GM21390 (cell line): ENCODE measurements at regions not wholly inside any gene's neighbourhood (a gene's known extent, or its start where the extent isn't known, plus 50 kb on each side); places are given as distances from the start of the nearest gene placed in this dataset.
"Not testable (repeated sequence)": the region's sequence is repeated elsewhere in the genome, so short reads cannot be mapped to it uniquely, and the experiment has no call there.

Experiments
- ATAC-seq: cut with Tn5 transposase; IDR thresholded peaks from one replicate; pipeline ENCODE4 v1.9.1; 2021; ENCODE audit not compliant: unreplicated experiment

DNA sequence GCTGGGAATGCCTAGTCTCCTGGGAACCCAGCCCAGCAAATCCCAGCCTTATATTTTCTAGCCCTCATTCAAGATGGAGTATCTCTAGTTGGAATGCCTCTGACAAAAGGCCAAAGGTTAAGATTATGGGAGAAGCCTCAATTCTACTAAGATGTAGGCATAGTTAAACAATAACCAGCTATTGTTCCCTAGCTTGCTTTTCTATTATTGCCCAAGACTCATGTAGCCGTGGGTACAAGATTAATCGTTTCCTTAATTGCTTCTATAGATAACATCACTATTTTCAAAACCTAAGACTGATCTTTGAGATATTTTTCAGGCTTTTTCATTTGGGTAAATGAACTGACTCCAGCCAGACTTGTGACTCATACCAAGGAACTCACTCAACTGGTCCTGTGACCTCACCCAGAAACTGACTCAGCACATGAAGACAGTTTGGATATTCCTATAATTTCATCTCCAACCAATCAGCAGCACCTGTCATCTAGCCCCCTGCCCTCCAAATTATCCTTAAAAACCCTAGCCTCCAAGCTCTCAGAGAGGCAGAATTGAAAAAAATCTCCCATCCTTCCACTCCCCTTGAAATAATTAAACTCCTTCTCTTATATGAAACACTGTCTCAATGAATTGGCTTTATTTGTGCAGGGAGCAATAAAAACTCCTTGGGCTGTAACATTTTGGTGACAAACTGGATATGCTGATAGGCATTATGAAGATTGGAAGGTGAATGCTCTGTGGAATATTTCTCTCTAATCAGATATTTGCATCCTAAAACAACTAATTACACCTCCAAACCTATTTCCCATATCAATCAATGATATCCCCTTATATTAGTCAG, 589.0 kb downstream of the C12orf50 start:
- no peak for ATAC-seq

- ATAC-seq: no peak
Measured at GRCh38 chr12:87430444-87430843, 598.8 kb downstream of the C12orf50 start.

GRCh38 chr12:87428701-87429277, 600.4 kb downstream of the C12orf50 start:
- no peak for ATAC-seq

DNA sequence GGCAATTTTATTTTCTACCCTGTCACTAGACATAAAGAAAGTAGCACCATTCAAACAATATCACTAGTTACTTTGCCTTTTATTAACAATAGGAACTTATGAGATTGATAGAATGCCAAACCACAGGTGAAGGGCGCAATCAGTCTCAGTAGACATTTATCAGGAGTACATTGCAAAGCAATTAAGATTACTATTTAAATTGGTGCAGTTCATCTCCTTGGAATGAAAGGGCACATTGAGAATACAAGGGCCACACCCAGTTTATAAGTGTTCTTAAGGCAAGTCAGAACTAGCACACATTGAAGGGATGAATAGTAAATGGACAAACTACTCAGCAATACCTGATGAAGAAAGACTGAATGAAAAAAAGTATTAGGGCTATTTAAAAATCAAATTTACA, 601.4 kb downstream of the C12orf50 start:
- ATAC-seq: no peak

GRCh38 chr12:87425942-87426554, 603.2 kb downstream of the C12orf50 start:
- no peak for ATAC-seq

GRCh38 chr12:87421233-87421632, 608.0 kb downstream of the C12orf50 start:
- ATAC-seq: not testable (repeated sequence)

DNA sequence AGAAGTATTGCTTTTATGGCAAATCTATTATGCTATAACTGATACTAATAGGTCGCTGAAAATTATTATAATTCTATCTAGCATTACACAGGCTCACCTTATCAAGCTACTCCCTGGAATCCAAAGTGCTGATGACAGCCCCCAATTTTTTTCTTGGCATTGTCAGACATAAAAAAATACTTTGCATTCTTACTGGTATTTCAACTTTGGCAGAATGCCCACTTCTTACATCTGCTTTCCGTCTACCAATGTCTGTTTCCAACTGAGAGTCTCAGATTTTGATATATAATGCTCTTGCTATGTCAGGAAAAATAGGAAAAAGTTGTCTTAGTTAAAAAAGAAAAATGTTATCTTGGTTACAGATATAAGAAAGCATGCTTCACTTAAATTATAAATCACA, 615.4 kb downstream of the C12orf50 start:
- ATAC-seq: no peak

GRCh38 chr12:87406926-87407325, 622.3 kb downstream of the C12orf50 start:
- no peak for ATAC-seq

DNA sequence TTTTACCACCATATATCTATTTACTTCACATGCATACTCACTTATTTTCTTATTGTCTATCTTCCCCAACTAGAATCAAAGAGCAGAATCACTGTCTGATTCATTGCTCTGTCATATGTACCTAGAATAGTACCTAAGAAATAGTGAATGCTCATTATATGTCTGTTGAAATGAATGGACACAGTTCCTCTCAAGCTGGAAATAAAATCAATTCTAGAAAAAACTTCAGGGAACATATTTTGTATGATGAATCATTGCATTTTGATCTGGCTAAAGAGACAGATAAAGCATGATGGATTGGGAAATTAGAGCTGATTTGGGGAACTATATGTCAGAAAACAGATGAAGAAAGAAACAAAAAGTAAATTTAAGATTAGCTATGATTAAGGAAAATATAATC, 623.3 kb downstream of the C12orf50 start:
- no peak for ATAC-seq

DNA sequence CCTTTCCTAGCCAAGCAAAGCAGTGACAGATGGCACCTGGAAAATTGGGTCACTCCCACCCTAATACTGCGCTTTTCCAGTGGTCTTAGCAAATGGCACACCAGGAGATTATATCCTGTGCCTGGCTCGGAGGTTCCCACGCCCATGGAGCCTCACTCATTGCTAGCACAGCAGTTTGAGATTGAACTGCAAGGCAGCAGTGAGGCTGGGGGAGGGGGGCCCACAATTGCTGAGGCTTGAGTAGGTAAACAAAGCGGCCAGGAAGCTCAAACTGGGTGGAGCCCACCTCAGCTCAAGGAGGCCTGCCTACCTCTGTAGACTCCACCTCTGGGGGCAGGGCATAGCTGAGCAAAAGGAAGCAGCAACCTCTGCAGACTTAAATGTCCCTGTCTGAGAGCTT, 635.0 kb downstream of the C12orf50 start:
- not testable (repeated sequence) for ATAC-seq

DNA sequence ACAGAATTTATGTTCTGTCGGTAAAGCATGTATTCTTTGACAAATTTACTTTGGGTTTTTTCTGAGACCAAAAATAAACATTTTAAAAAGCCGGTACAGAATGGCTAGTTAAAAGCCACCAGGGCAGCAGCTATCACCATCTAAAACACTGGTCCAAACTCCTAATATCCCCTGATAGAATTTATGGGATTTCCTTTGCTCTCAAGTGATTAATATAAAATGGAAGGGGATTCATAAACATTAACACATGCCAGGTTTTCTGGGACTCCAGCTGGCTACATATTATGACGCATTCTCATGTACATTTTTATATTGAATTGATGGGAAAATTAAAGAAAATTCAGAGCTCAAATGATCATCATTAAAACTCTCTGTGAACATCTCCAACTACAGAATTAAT, 640.8 kb downstream of the C12orf50 start:
- no peak for ATAC-seq

DNA sequence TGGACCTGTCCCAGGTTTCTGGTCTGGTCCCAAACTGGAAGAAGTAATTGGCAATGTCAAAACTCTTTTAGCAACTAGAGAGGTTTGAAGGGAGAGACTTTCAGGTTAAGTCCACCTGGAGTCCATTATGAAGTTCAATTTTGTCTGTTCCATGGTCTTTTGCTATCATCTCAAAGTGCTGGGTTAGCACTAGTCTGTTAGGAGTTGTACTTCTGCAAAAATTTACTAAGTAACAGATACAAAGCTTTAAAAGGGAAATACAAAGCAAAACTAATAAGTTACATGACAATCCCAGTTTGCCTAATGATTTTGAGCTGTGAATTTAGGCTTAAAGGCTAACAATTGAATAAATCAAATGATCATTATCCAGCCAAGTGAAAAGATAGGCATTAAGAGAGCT, 643.9 kb downstream of the C12orf50 start:
- ATAC-seq: no peak

- ATAC-seq: no peak
Measured at GRCh38 chr12:87384226-87384625, 645.0 kb downstream of the C12orf50 start.

DNA sequence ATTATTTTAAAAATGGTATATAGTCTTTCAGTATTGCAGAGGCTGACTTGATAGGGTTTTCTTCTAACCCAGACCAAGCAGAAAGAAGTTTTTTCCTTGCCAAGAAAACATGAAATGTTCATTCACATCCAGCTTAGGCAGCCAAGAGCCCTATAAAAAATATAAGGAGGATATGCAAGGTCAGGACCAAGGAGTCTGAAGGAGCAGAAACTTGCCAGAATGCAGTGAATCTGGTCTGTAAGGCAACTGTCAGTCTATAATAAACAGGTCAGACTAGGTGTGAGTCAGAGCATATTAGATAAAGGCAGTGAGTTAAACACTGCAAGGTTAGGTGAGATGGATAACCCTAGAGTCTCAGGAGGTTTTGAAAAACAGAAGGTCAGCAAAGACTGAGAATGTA, 645.5 kb downstream of the C12orf50 start:
- ATAC-seq: no peak

GRCh38 chr12:87382959-87383566, 646.1 kb downstream of the C12orf50 start:
- ATAC-seq: no peak

- ATAC-seq: no peak
Measured at GRCh38 chr12:87382436-87382835, 646.8 kb downstream of the C12orf50 start.

DNA sequence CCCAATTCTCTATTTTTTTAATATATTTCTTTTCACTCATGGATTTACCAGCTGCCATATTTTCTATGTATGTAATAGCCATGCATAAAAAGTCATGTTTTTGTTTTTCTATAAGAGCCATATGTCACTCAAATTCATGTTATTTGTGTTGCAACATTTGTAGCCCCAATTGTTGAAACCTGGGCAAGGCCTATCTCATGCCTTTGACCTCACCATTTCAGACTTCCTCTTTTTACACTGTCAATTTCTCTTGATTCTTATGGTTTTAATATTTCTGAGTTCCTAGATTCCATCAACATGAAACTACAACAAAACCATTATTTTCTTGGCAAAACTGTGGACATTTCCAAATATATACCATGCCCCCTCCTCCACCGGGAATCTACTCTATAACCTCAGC, 647.5 kb downstream of the C12orf50 start:
- no peak for ATAC-seq

DNA sequence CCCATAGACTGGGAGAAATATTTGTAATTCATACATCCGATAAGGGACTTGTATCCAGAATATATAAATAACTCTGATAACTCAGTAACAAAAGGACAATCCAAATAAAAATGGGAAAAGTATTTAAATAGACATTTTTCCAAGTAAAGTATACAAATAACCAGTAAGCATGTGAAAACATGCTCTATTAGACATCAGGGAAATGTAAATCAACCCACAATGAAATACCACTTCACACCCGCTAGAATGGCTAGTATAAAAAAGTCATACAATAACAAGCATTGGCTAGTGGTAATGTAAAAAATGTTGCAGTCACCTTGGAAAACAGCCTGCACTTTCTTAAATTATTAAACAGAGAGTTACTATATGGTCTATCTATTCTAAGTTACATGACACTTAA, 650.7 kb downstream of the C12orf50 start:
- no peak for ATAC-seq

GRCh38 chr12:87376722-87377121, 652.5 kb downstream of the C12orf50 start:
- ATAC-seq: no peak

DNA sequence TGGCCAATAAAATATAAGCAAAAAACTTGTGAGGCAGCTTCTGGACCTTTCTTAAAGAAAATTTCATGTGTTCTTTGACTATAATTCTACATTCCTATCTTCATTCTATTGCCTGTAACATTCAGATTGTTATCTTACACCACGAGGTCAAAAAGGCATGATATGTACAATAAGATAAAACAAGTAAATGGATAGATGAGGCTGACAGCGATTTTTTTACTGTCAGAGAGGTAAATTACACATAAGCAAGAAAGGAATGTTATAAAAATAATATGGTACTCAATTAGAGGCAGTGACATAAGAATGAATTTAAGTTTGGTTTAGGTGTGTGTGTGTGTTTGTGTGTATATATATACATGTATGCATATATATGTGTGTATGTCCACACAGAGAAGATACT, 660.0 kb downstream of the C12orf50 start:
- no peak for ATAC-seq

DNA sequence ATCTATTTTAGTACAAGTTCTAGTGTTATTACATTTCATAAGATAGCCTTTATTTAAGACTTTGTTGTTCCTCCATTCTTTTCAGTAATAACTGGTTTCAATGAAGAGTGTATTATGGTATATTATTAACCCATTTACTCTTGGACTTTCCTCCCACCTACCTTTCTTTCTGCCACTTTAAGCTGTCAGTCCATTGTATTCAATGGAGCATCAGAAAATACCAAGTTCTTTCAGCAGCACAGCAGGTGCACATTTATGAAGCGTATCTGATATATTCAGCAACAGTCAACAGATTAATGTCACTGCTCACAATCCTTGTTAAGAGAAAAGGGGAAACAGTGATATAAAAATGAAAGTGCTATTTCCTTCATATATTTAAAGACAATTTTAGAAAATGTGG, 660.9 kb downstream of the C12orf50 start:
- no peak for ATAC-seq

DNA sequence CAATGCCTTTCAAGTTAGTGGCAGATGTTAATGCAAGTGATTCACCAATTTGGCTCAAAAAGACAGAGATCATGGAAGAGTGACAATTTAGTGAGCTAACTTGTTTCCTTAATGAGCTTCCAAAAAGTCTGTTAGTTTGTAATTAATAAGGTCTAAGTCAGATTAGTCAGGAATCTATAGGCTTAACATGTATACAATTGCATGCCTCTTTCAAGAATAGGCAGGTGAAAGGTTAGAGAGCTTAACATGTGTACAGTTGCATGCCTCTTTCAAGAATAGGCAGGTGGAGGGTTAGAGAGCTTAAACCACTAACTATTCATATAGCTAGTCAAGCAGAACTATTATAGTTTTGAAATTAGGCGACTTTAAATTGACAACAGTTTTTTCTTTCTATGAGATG, 663.8 kb downstream of the C12orf50 start:
- ATAC-seq: no peak
